T-helper 2 cell treated with Interferon-gamma antibody and Interleukin-4, amounts not matched to agents 5 μg/mL and 100 μg/mL, for 36 hours (primary cell): ENCODE measurements at regions not wholly inside any gene's neighbourhood (a gene's known extent, or its start where the extent isn't known, plus 50 kb on each side); places are given as distances from the start of the nearest gene placed in this dataset.
A peak's percentile ranks its signal among the peaks of the same experiment; 100 is the strongest.

Experiments used
- DNase-seq: peaks from one replicate; pipeline ENCODE4 v3.0.0; 2021; ENCODE audit warnings: low spot score
- H3K27ac Mint-ChIP-seq: one replicate; pipeline ENCODE4 v1.8.0; 2021; ENCODE audit warnings: mild to moderate bottlenecking, mixed read lengths
- H3K27me3 Mint-ChIP-seq: one replicate; pipeline ENCODE4 v1.8.0; 2021; ENCODE audit warnings: low read depth, mixed read lengths
- H3K36me3 Mint-ChIP-seq: one replicate; pipeline ENCODE4 v1.8.0; 2021; ENCODE audit warnings: low read depth, mixed read lengths
- H3K4me1 Mint-ChIP-seq: one replicate; pipeline ENCODE4 v1.8.0; 2021; ENCODE audit warnings: low read depth, mixed read lengths
- H3K4me3 Mint-ChIP-seq: one replicate; pipeline ENCODE4 v1.8.0; 2022; ENCODE audit warnings: mild to moderate bottlenecking, moderate library complexity, mixed read lengths
- H3K9me3 Mint-ChIP-seq: one replicate; pipeline ENCODE4 v1.8.0; 2021; ENCODE audit warnings: mixed read lengths

DNA sequence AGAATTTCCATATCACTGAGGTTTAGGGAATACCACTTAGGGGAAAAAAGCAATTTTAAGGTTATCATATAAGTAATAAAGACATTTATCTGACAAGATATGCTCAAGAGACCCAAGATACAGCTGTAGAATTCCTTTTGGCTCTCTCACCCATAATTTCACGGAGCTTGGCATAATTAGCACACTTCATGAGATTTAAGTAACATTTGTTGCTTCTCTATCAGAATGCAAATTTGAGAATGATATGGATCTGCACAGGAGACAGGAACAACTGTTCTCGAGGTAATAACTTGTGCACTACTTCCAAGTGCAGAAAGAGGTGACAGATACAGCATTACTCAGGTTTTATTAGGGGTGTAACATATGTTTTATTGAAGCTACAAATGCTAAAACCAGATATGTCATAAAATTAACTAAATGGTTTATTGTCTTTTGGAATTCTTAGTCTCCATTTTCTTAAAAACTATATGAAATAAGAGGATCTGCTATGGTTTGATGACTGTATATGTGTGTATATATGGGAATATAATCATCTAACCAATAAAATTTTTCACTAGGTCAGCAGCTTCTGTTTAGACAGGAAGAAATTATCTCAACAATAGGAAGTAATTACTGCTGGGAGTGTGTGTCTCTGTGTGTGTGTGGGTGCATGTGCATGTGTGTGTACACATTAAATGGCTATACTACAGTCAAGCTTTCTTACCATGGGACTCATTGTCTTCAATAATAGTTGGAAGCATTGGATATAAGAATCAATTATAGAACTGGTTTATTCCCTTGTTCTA, 401.3 kb downstream of the PCDH17 start:
- Mint-ChIP-seq H3K4me3 (no peak overlapping the region), H3K27ac (no peak overlapping the region), H3K27me3 (no peaks in the 10 kb centered on the region), H3K4me1 (no peaks in the 10 kb centered on the region), H3K9me3 (peaks cover 14% of the 10 kb centered on the region), H3K36me3 (no peaks in the 10 kb centered on the region)
- no peak for DNase-seq

DNA sequence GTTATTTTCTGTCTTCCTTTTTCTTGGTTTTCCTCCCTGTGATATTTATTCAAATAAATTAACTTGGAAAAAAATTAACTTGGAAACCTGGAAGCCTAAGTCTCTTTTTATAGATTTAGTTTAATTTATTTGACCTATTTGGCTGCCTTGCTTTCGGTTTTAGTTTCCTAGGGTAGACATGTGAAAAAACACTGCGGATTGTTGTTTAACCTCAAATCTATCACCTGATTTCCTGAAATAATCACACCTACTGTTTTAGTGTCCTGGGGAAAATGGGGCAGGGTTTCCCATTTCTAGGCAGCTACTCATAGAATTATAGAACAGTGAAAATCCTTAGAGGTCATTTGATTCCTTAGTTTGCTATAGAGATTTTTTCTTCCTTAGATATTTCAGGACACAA, 412.4 kb downstream of the PCDH17 start:
- H3K4me3 Mint-ChIP-seq, result no peak overlapping the region
- no peaks in the 10 kb centered on the region for H3K27me3 Mint-ChIP-seq
- H3K36me3 Mint-ChIP-seq, result no peaks in the 10 kb centered on the region
- peaks cover 17% of the 10 kb centered on the region for H3K9me3 Mint-ChIP-seq
- H3K4me1 Mint-ChIP-seq, result no peaks in the 10 kb centered on the region
- DNase-seq, result no peak
- no peak overlapping the region for H3K27ac Mint-ChIP-seq

DNA sequence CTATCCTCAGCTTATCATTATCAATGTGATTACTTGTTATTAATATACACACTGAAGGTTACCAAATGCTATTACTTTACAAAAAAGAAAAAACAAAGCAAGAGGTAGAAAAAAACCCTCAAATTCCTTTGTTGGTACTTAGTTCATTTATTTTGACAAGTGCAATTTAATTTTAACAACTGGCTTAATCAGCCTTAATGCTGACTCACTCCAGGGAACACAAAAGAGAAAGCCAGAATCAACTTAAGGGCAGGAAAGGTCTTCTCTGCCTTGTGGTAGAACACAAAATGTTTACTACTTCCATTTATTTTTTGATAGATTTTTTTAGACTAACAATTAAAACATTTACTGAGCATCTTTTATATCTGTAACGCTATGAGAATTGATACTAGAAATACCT, 417.1 kb downstream of the PCDH17 start:
- peaks cover 45% of the 10 kb centered on the region for H3K9me3 Mint-ChIP-seq
- no peak for DNase-seq
- H3K27me3 Mint-ChIP-seq, result no peaks in the 10 kb centered on the region
- H3K27ac Mint-ChIP-seq, result no peak overlapping the region
- H3K36me3 Mint-ChIP-seq, result no peaks in the 10 kb centered on the region
- no peak overlapping the region for H3K4me3 Mint-ChIP-seq
- no peaks in the 10 kb centered on the region for H3K4me1 Mint-ChIP-seq

DNA sequence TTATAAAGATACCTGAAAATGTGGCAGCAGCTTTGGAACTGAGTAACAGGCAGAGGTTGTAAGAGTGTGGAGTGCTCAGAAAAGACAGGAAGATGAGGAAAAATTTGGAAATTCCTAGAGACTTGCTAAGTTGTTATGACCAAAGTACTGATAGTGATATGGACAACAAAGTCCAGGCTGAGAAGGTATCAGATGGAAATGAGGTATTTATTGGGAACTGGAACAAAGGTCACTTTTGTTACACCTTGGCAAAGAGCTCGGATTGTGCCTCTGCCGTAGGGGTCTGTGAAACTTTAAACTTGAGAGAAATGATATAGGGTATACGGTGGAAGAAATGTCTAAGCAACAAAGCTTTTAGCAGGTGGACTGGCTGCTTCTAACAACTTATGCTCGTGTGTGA, 419.9 kb downstream of the PCDH17 start:
- H3K4me1 Mint-ChIP-seq, result no peaks in the 10 kb centered on the region
- H3K27me3 Mint-ChIP-seq, result no peaks in the 10 kb centered on the region
- DNase-seq, result no peak
- H3K36me3 Mint-ChIP-seq, result no peaks in the 10 kb centered on the region
- H3K27ac Mint-ChIP-seq, result no peak overlapping the region
- H3K9me3 Mint-ChIP-seq, result peaks cover 40% of the 10 kb centered on the region
- H3K4me3 Mint-ChIP-seq, result no peak overlapping the region

DNA sequence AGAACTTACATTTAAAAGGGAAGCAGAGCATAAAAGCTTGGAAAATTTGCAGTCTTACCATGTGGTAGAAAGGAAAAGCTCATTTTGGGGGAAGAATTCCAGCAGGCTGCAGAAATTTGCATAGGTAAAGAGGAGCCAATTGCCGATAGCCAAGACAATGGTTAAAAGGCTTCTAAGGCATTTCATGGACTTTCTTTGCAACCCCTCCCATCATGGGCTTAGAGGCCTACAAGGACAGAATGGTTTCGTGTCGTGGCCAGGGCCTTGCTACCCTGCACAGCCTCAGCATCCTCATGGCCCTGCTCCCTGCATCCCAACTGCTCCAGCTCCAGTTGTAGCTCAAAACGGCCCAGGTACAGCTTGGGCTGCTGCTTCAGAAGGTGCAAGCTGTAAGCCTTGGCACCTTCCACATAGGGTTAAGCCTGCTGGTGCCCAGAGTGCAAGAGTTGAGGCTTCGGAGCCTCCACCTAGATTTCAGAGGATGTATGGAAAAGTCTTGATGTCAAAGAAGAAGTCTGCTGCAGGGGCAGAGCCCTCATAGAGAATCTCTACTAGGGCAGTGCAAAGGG, 420.3 kb downstream of the PCDH17 start:
- Mint-ChIP-seq H3K9me3 (peaks cover 38% of the 10 kb centered on the region), H3K4me3 (no peak overlapping the region), H3K27me3 (no peaks in the 10 kb centered on the region), H3K27ac (no peak overlapping the region), H3K4me1 (no peaks in the 10 kb centered on the region), H3K36me3 (no peaks in the 10 kb centered on the region)
- no peak for DNase-seq

DNA sequence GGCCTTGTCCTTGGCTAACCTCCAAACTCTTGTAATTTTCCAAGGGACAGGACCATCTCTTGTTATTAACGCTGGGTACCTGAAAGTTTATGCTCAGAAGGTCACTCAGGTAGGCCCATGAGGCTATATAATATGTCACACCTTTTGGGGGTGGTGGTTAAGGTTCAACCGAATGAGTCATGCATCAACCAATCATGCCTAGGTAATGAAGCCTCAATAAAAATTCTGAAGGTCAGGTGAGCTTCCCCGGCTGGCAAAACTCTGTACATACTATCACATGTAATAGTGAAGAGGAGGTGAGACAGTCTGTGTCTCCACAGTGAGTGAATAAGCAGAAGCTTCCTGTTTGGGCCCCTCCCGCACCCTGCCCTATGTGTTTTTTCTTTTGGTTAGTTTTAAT, 424.9 kb downstream of the PCDH17 start:
- H3K36me3 Mint-ChIP-seq, result no peaks in the 10 kb centered on the region
- no peaks in the 10 kb centered on the region for H3K4me1 Mint-ChIP-seq
- peaks cover 22% of the 10 kb centered on the region for H3K9me3 Mint-ChIP-seq

DNA sequence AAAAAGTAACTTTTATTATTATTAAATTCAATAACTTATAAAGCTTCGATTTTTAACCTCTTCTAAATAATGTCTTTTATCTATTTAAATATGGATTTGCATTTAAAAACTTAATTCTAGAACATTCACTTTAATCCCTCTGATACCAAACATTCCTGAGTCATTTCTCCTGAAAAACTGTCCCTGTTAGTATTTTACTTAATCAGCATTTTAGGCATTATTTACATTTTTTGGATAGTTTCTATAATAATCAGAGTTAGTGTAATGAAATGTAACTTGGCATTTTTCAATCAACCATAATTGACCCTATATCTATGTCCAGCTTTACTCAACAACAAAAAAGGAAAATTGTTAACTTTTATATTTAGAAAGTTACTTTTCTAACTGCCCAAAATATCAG, 428.1 kb downstream of the PCDH17 start:
- H3K27me3 Mint-ChIP-seq, result no peaks in the 10 kb centered on the region
- peaks cover 9% of the 10 kb centered on the region for H3K9me3 Mint-ChIP-seq
- H3K27ac Mint-ChIP-seq, result no peak overlapping the region
- no peak for DNase-seq
- H3K36me3 Mint-ChIP-seq, result no peaks in the 10 kb centered on the region
- no peaks in the 10 kb centered on the region for H3K4me1 Mint-ChIP-seq
- no peak overlapping the region for H3K4me3 Mint-ChIP-seq

More for the DNA sequence above, 424.9 kb downstream of the PCDH17 start:
- Mint-ChIP-seq H3K27ac (no peak overlapping the region), H3K27me3 (no peaks in the 10 kb centered on the region), H3K4me3 (no peak overlapping the region)
- DNase-seq, result no peak

DNA sequence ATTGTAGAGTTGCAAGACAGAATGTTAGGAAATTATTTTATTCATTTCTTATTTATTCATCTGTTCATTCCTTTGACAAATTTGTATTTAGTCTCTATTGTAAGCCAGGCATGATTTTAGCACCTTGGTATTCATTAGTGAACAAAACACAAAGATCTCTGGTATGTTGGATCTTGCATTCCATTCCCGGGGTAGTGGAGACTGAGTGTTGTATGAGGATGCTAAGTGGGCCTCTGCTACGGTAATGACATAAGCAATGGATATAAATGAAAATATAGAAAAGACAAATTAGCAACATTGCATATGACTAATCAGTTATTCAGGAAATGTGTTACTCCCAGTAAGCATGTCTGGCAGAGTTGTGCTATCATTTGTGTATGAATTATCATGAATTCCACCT, 449.3 kb downstream of the PCDH17 start:
- Mint-ChIP-seq H3K4me3 (no peak overlapping the region), H3K27ac (no peak overlapping the region), H3K4me1 (no peaks in the 10 kb centered on the region)

DNA sequence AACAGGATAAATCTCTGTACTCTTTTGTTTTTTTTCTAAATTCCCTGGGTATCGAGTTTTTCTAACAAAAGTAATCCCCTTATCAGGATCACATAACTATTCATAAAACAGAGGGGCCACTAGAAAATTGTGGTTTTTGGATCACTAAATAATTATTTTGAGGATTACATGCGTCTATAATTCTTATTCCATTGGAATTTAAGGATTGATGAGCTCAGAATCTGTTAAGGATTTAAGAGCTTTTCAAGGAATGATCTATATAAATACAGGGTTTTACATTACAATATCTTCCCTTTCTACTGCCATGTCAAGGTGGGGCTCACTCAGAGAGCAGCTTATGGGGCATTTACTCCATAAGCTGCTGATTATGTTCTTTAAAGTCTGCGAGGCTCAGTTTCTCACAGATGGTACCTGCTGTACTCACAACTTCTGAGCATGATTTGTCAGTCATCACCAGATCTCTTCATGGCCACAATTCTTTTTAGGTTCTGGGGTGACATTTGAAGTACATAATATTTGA, 449.8 kb downstream of the PCDH17 start:
- Mint-ChIP-seq H3K4me3 (no peak overlapping the region), H3K4me1 (no peaks in the 10 kb centered on the region), H3K27ac (no peak overlapping the region), H3K27me3 (no peaks in the 10 kb centered on the region), H3K9me3 (peaks cover 10% of the 10 kb centered on the region), H3K36me3 (no peaks in the 10 kb centered on the region)
- no peak for DNase-seq

More for the DNA sequence above, 449.3 kb downstream of the PCDH17 start:
- no peak for DNase-seq
- Mint-ChIP-seq H3K36me3 (no peaks in the 10 kb centered on the region), H3K27me3 (no peaks in the 10 kb centered on the region), H3K9me3 (peaks cover 10% of the 10 kb centered on the region)

DNA sequence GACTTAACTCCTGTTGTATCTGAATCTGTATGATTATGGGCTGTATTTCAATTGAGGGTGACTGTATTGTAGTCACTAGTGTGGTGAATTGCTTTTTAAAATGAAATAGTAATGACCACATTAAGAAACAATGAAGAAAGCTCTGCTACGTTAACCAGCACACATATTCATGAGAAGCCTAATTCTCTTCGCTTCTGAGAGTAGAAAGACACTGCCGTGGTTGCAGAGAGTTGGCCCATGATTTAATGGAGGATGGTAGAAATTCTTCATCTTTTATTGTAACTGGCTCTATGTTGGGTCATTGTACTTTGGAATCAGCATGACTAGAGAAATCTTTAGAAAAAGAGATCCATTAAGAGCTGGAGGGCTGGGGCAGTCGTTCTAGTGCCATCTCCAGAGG, 451.5 kb downstream of the PCDH17 start:
- Mint-ChIP-seq H3K4me3 (no peak overlapping the region), H3K4me1 (no peaks in the 10 kb centered on the region), H3K36me3 (no peaks in the 10 kb centered on the region), H3K27ac (no peak overlapping the region), H3K9me3 (peaks cover 10% of the 10 kb centered on the region), H3K27me3 (no peaks in the 10 kb centered on the region)
- DNase-seq, result no peak

DNA sequence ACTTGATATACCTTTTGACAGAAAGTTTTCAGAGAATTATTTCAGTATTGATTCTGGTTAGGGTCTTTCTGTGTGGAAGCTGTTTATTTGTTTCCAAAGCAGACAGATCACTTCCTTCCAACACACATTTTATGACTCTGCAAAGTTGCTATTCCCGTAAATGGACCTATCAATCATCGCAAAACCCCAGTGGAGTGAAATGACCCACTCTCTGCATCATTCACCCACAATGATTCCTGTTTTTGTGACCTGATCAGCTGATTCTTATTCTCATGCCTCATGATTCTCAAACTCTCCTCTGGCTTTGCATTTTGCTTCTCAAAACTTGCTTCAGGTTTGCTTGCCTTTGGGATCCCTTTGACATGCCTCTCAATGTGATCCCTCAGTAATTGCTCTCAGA, 453.7 kb downstream of the PCDH17 start:
- no peaks in the 10 kb centered on the region for H3K36me3 Mint-ChIP-seq
- DNase-seq, result no peak
- H3K27me3 Mint-ChIP-seq, result no peaks in the 10 kb centered on the region
- H3K9me3 Mint-ChIP-seq, result peaks cover 10% of the 10 kb centered on the region
- no peaks in the 10 kb centered on the region for H3K4me1 Mint-ChIP-seq
- no peak overlapping the region for H3K4me3 Mint-ChIP-seq
- no peak overlapping the region for H3K27ac Mint-ChIP-seq

DNA sequence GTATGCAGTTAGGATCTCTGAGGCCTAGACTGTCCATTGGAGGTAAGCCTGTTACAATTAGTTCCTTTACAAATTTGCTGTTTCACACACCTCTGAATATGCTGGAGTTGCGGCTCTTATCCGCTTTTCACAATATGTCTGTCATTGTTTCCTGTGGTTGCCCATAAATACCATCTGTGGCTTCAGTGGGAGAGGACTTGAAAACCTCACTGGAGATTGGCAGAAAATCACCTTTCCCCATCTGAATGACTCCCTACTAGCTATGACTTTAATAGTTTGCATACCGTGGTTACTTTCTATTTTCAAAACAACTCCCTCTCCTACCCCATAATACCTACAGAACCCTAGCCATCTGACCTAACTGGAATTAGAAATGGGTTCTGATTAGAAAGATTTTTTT, 454.3 kb downstream of the PCDH17 start:
- peaks cover 10% of the 10 kb centered on the region for H3K9me3 Mint-ChIP-seq
- DNase-seq, result peak; percentile 4
- H3K36me3 Mint-ChIP-seq, result no peaks in the 10 kb centered on the region
- no peaks in the 10 kb centered on the region for H3K4me1 Mint-ChIP-seq
- no peaks in the 10 kb centered on the region for H3K27me3 Mint-ChIP-seq
- H3K4me3 Mint-ChIP-seq, result no peak overlapping the region
- H3K27ac Mint-ChIP-seq, result no peak overlapping the region

DNA sequence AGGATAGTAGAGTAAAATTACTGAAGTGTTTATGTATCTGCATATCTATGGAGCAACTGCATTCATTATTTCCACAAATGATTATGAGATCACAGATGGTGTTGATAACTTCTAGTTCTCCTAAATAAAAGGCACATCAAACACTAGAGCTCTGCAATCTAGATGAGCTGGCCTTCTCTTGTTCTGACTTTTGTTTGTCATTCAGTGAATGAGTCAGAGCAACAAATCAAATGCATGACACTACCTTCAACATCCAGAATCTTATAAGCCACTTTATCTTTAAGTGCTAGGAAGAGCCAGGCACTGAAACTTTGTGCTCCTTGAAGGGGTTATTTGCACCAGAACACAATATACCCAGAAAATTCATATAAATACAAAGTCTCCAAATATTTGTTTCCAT, 456.0 kb downstream of the PCDH17 start:
- Mint-ChIP-seq H3K27me3 (no peaks in the 10 kb centered on the region), H3K9me3 (peaks cover 8% of the 10 kb centered on the region), H3K36me3 (no peaks in the 10 kb centered on the region), H3K27ac (no peak overlapping the region), H3K4me3 (no peak overlapping the region), H3K4me1 (no peaks in the 10 kb centered on the region)
- DNase-seq, result no peak

DNA sequence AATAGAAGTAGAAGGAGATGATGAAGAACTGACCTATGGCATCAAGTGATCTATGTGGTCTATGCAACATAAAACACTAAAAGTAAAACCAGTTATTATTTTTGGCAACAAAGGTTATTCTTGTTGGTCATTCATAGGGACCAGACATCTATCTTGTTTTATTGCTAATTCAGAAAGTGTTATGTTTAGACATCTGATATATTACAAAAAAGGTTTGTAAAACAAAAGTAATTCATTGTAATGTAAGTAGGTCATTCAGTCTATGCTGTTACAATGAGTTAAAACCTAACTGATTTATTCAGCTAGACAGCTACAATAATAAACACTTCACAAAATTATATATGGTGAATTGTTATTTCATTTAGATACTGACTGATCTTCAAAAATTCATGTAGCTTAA, 461.9 kb downstream of the PCDH17 start:
- Mint-ChIP-seq H3K9me3 (peaks cover 5% of the 10 kb centered on the region), H3K27ac (no peak overlapping the region), H3K27me3 (no peaks in the 10 kb centered on the region), H3K36me3 (no peaks in the 10 kb centered on the region), H3K4me1 (no peaks in the 10 kb centered on the region), H3K4me3 (no peak overlapping the region)
- no peak for DNase-seq

DNA sequence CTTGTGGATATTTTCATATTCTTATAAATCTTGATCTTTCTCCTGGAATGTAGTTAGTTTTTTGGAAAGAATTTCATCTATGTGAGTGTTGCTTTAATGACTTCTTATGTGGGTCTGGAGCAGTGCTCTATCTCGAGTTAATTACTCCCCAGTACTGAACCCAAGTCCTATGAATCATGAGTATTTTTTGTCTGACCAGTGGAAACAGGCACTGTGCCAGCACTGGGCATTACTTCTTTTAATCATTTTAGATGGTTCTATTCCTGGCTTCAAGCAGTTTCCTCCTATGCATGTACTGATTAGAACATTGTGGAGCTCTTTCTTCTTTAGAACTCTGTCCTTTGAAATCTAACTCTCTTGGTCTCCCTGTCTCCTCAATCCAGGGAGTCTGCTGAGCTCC, 466.3 kb downstream of the PCDH17 start:
- no peak for DNase-seq
- no peaks in the 10 kb centered on the region for H3K27me3 Mint-ChIP-seq
- peaks cover 5% of the 10 kb centered on the region for H3K9me3 Mint-ChIP-seq
- H3K4me1 Mint-ChIP-seq, result no peaks in the 10 kb centered on the region
- no peak overlapping the region for H3K4me3 Mint-ChIP-seq
- no peaks in the 10 kb centered on the region for H3K36me3 Mint-ChIP-seq
- H3K27ac Mint-ChIP-seq, result no peak overlapping the region
